ENCODE measurements at regions not wholly inside any gene's neighbourhood (a gene's known extent, or its start where the extent isn't known, plus 50 kb on each side); places are given as distances from the start of the nearest gene placed in this dataset.

DNA sequence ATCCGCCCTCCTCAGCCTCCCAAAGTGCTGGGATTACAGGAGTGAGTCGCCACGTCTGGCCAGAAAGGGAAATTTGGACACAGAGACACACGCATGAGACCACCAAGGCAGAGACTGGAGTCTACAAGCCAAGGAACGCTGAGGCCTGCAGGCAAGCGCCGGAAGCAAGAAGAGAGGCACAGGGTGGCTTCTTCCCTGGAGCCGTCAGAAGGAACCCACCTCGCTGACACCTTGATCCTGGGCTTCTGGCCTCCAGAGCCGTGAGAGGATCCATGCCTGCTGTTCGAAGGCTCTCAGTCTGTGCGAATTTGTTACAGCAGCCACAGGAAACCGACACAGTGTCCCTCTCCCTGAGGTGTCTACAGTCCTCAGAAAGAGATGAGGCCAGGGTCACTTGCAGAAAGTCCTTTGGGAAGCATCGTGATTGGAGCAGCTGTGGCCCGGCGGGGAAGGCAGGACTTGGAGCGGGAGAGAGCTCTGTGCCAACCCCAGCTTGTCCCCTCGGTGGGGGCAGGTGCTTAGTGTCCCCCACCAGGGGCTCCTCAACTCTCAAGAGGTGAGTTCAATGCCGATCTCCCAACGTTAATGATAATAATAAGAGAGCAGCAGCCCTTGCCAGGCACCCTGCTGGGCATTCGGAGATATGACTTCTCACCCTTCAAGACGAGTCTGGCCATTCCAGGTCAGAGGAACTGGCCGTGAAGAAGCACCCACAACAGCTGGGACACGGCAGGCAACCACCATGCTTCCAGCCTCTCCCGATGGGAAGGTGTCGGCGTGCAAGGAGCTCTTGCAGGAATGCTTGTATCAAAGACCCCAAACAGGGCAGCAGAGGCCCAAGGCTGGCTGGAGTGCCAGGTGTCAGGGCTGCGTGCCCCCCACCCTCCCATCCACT lies 68.4 kb upstream of the TNRC6C start:
- ChIA-PET POLR2A (ENCODE audit: partially characterized antibody) (no interaction called here), CTCF (ENCODE audit: partially characterized antibody) (interaction anchor here (0.6 to 13.7 kb wide), 5 partner anchors 9 to 126 kb away, joined by 3 to 147 read pairs (median 4); no protein-coding TSS in a partner anchor)
- Histone ChIP-seq H4K20me1 (replicated peaks in 1 of 2; ENCODE audit: control insufficient read depth in 1 of 2, insufficient read depth in 2 of 2, low read length in 2 of 2) (no peaks in the 10 kb centered on the region), H3K79me2 (ENCODE audit: control insufficient read depth in 1 of 2, insufficient read depth in 2 of 2, low read length in 2 of 2) (no peaks in the 10 kb centered on the region), H2BK5ac (ENCODE audit: low read depth, low read length) (no peak overlapping the region), H2BK12ac (ENCODE audit: low read depth, low read length) (peak overlapping the region; percentile 80; the same call in 1 of the 2 replicates), H3K79me1 (ENCODE audit: low read depth, low read length) (no peaks in the 10 kb centered on the region), H3K18ac (ENCODE audit: extremely low read depth, low read length) (no peak overlapping the region), H3K4me1 (replicated peaks in 1 of 4; ENCODE audit: control insufficient read depth in 3 of 4, insufficient read depth in 4 of 4, low read length in 3 of 4) (peaks cover 0 to 12% (median 5%) of the 10 kb centered on the region in 4 experiments; a peak in 5 of 7 replicates), H2AFZ (ENCODE audit: low read length) (no peak overlapping the region), H3K4me3 (ENCODE audit: extremely low read depth in 1 of 4, insufficient read depth in 2 of 4, low read depth in 3 of 4, low read length in 4 of 4) (no peak overlapping the region), H3K36me3 (ENCODE audit: control insufficient read depth in 2 of 4, insufficient read depth in 4 of 4, low read length in 3 of 4) (no peaks in the 10 kb centered on the region), H3K27me3 (replicated peaks in 1 of 4; ENCODE audit: control insufficient read depth in 3 of 4, extremely low read depth in 1 of 4, insufficient read depth in 3 of 4, low read length in 3 of 4) (peaks cover 7 to 30% (median 22%) of the 10 kb centered on the region in 4 experiments; a peak in 6 of 7 replicates), H3K23me2 (ENCODE audit: low read depth, low read length) (peaks cover 9% of the 10 kb centered on the region; the same call in 1 of the 2 replicates), H2AK5ac (ENCODE audit: low read depth, low read length) (0 out of 2 replicates have a peak overlapping the region, but pooled peaks have one; percentile 61), H4K91ac (replicated peaks; ENCODE audit: insufficient read length, low read length) (no peak overlapping the region), H2BK20ac (ENCODE audit: low read length) (peak overlapping the region; percentile 86; the same call in 1 of the 2 replicates), H3K4ac (replicated peaks; ENCODE audit: insufficient read length, low read depth, low read length) (no peak overlapping the region), H4K8ac (ENCODE audit: extremely low read depth, insufficient read depth, low read length) (no peak overlapping the region), H3K56ac (replicated peaks; ENCODE audit: insufficient read length, low read depth, low read length) (no peak overlapping the region), H2BK15ac (ENCODE audit: low read length) (no peak overlapping the region), H3K14ac (ENCODE audit: insufficient read length) (no peak overlapping the region), H3K27ac (ENCODE audit: low read depth, low read length) (no peak overlapping the region), H3K4me2 (ENCODE audit: insufficient read depth in 1 of 2, low read depth in 2 of 2, low read length in 2 of 2) (no peak overlapping the region), H3K9ac (replicated peaks in 1 of 4; ENCODE audit: extremely low read depth in 1 of 4, low read depth in 3 of 4, low read length in 3 of 4) (no peak overlapping the region), H3K23ac (ENCODE audit: insufficient read length) (no peak overlapping the region), H3K9me3 (ENCODE audit: insufficient read depth in 2 of 2, low read depth in 1 of 2, low read length in 1 of 2) (no peaks in the 10 kb centered on the region), H4K5ac (ENCODE audit: insufficient read length, low read depth, low read length) (no peak overlapping the region), H2BK120ac (replicated peaks; ENCODE audit: low read depth, low read length) (no peak overlapping the region)
- FAIRE-seq = no peak
- WGBS, 2 experiments (ENCODE audit: extremely low coverage in 1 of 2, insufficient coverage in 1 of 2, insufficient read length in 1 of 2, insufficient replicate concordance in 2 of 2, low coverage in 1 of 2, low lambda C conversion rate in 2 of 2, missing lambda C conversion rate in 1 of 2) = 86% methylated on average over 25 of the region's 28 CpGs; no CpG with 5 or more reads in 1 of the 2 experiments
- no peak for DNase-seq (ENCODE audit: low read depth in 1 of 2, low spot score in 2 of 2)
- no peak for TF ChIP-seq MAFK (IDR thresholded peaks at IDR 0.05; ENCODE audit: low read depth, low read length)
- TF ChIP-seq RAD21 (IDR thresholded peaks at IDR 0.05 in 1 of 2, conservative IDR thresholded peaks at IDR 0.05 in 1 of 2; ENCODE audit: low read depth in 2 of 2, low read length in 2 of 2) = no peak
- TF ChIP-seq TAF7 (optimal IDR thresholded peaks at IDR 0.05; ENCODE audit: borderline replicate concordance, low read depth, low read length) = no peak
- no peak for TF ChIP-seq ASH2L (IDR thresholded peaks at IDR 0.05; ENCODE audit: low read length)
- TF ChIP-seq, protein P1, sequence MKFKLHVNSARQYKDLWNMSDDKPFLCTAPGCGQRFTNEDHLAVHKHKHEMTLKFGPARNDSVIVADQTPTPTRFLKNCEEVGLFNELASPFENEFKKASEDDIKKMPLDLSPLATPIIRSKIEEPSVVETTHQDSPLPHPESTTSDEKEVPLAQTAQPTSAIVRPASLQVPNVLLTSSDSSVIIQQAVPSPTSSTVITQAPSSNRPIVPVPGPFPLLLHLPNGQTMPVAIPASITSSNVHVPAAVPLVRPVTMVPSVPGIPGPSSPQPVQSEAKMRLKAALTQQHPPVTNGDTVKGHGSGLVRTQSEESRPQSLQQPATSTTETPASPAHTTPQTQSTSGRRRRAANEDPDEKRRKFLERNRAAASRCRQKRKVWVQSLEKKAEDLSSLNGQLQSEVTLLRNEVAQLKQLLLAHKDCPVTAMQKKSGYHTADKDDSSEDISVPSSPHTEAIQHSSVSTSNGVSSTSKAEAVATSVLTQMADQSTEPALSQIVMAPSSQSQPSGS (IDR thresholded peaks at IDR 0.05; ENCODE audit: low read length) = no peak
- TF ChIP-seq EP300 (IDR thresholded peaks at IDR 0.05; ENCODE audit: borderline replicate concordance in 1 of 2, low read depth in 2 of 2, low read length in 2 of 2) = no peak
